ENCODE measurements at regions not wholly inside any gene's neighbourhood (a gene's known extent, or its start where the extent isn't known, plus 50 kb on each side); places are given as distances from the start of the nearest gene placed in this dataset.
"Not testable (repeated sequence)": the region's sequence is repeated elsewhere in the genome, so short reads cannot be mapped to it uniquely, and the experiment has no call there.

- no peak for DNase-seq (ENCODE audit: low spot score)
These were observed 208.7 kb downstream of the SOX2 start for GRCh38 chr3:181920409-181920808.

DNA sequence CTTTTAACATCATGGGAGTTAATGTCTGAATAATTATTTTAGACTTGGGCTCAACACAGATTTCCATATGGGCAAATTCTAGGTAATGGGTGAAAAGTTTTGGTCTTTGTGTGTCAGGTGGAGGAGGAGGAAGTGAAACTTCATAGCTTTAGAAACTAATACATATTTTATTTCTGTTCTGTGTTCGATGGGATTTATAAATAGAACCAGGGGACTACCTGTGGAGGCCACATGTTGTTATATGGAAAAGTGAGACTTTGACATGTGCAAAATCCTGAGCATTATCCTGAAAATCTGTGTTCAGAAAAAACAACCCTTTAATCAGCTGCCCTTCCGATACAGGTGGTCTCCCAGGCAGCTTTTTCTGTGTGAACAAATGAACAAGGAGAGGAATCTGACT is 209.5 kb downstream of the SOX2 start:
- DNase-seq (ENCODE audit: low spot score), result no peak

DNA sequence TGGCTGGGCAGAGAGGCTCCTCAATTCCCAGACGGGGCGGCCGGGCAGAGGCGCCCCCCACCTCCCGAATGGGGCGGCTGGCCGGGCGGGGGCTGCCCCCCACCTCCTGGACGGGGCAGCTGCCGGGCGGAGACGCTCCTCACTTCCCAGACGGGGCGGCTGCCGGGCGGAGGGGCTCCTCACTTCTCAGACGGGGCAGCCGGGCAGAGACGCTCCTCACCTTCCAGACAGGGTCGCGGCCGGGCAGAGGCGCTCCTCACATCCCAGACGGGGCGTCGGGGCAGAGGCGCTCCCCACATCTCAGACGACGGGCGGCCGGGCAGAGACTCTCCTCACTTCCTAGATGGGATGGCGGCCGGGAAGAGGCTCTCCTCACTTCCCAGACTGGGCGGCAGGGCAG is 214.1 kb downstream of the SOX2 start:
- DNase-seq (ENCODE audit: low spot score), result not testable (repeated sequence)

- no peak for DNase-seq (ENCODE audit: low spot score)
These were observed 217.8 kb downstream of the SOX2 start for GRCh38 chr3:181929501-181929900.

- no peak for DNase-seq (ENCODE audit: low spot score)
These were observed 218.4 kb downstream of the SOX2 start for GRCh38 chr3:181930105-181930504.

GRCh38 chr3:181932039-181932438 is 220.3 kb downstream of the SOX2 start:
- DNase-seq (ENCODE audit: low spot score), result no peak

GRCh38 chr3:181933052-181933618 is 221.4 kb downstream of the SOX2 start:
- no peak for DNase-seq (ENCODE audit: low spot score)

DNA sequence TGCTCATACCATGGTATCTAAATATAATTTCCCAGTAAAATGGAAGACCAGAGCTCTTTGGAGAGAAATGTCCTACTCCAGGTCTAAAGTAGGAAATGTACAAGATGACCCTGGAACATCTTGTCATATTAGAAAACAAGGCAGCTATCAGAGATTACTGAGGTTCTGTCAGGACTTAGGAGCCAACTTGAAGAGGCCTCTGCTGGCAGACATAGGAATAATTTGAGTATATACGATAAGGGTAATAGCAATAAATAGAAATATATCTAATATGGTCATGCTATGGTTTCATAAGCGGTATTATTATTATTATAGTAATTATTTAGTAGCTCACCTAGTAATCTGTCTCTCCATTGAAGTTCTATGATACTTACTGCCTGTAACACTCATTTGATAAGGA is 224.2 kb downstream of the SOX2 start:
- no peak for DNase-seq (ENCODE audit: low spot score)

GRCh38 chr3:181936774-181937173 is 225.0 kb downstream of the SOX2 start:
- DNase-seq (ENCODE audit: low spot score), result no peak

DNA sequence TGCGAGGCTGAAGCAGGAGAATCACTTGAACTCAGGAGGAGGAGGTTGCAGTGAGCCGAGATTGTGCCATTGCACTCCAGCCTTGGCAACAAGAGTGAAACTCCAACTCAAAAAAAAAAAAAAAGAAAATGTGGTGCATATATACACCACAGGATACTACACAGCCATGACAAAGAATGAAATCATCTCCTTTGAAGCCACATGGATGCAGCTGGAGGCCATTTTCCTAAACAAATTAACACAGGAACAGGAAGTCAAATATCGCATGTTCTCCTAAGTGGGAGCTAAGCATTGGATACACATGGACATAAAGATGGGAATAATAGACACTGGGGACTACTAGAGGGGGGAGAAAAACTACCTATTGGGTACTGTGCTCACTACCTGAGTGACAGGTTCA is 226.9 kb downstream of the SOX2 start:
- DNase-seq (ENCODE audit: low spot score), result peak; percentile 24

DNA sequence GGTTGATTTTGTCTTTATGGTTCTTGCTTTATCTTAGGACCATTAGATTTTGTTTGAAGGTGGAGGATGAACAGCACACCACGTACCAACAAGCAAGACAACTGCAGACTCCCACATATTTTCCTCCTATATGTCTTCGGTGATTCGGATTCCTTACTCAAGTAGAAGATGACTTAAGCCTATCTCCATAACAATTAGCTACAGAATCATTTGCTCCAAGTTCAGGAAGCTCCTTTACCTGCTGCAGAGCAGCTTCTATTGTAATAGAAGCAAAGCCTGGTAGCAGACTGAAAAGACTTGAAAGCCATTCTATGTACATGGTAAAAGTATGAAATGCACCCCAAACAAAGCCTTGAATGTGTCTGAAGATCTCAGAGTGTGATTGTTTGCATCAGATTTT is 229.0 kb downstream of the SOX2 start:
- DNase-seq (ENCODE audit: low spot score), result no peak

DNA sequence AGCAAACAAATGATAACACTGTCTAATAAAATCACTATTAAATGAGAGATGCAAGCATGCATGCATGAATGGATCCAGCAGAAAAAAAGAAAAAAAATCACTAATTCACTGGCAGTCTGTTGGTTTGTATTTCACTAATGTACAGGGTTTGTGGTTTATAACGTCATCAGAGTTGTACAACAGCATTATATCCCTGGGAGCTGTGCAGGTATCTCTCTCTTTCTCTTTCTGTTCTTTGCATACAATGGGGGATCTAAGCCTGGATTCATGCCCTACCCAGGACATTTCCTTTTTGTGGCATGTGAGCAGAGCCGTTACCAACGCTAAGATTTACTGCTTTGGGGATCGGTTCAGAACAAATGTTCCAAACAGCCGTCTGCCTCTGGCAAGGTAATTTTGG is 229.5 kb downstream of the SOX2 start:
- peak; percentile 26 for DNase-seq (ENCODE audit: low spot score)

GRCh38 chr3:181943285-181943684 is 231.6 kb downstream of the SOX2 start:
- DNase-seq (ENCODE audit: low spot score), result no peak

GRCh38 chr3:181947606-181948005 is 235.9 kb downstream of the SOX2 start:
- DNase-seq (ENCODE audit: low spot score), result no peak

GRCh38 chr3:181948286-181948685 is 236.6 kb downstream of the SOX2 start:
- DNase-seq (ENCODE audit: low spot score), result peak; percentile 18

GRCh38 chr3:181952221-181952620 is 240.5 kb downstream of the SOX2 start:
- DNase-seq (ENCODE audit: low spot score), result peak; percentile 12

- DNase-seq (ENCODE audit: low spot score), result no peak
These were observed 241.2 kb downstream of the SOX2 start for GRCh38 chr3:181952929-181953328.

GRCh38 chr3:181955566-181955965 is 243.8 kb downstream of the SOX2 start:
- no peak for DNase-seq (ENCODE audit: low spot score)

DNA sequence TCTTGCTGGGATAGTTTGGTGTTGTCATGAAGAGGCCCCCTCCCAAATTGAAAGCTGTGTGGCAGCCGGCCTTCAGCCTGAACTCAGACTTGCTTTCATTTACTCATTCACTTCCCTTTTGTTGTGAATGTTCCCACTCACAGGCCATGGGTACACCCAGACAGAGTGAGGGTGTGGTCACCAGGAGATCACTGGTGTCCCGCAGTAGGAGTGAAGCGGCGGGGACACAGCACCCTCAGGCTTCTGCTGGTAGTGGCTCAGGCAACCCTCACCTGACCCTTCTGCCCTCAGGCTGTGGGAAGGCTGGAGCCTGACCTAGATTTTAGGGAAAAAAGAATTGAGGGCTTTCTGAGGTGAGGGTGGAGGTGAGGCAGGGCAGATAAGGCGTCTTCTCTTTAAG is 244.4 kb downstream of the SOX2 start:
- DNase-seq (ENCODE audit: low spot score), result no peak

DNA sequence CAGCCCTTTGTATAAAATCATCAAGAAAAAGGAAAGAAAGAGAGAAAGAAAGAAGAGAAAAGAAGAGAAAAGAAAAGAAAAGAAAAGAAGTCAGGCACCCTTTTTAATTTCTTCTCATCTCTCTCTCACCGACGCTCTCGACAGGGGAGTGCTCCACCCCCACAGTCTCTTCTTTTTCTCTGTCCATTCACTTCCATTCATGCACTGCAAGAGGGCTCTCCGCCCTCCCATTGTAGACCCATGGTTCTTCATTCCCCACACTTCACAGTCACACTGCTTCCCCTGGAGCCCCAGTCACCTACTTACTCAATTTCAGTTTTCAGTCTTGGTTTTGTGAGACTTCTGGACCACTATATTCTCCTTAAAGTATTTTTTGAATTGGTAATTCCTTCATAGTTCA is 254.7 kb downstream of the SOX2 start:
- DNase-seq (ENCODE audit: low spot score), result no peak

- no peak for DNase-seq (ENCODE audit: low spot score)
These were observed 258.2 kb downstream of the SOX2 start for GRCh38 chr3:181969925-181970324.

DNA sequence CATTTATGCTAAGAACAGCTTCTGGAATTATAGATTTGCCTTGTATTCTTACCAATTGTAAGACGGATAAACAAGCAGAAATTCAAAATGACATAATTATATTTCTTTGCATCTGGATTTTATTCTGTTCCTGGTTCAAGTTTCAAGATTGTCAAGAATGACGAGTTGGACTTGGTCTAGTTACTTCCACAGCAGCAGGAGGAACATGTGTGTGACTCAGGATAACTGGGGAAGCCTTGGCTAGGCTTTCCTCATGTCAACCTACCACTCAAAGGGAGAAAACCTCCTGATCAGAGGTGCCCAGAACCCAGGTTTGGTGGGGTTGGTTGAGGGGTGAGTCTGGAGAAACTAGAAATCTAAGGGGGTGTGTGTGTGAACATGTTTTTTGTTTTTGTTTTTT is 259.7 kb downstream of the SOX2 start:
- no peak for DNase-seq (ENCODE audit: low spot score)

- no peak for DNase-seq (ENCODE audit: low spot score)
These were observed 262.5 kb downstream of the SOX2 start for GRCh38 chr3:181974198-181974597.

- DNase-seq (ENCODE audit: low spot score), result no peak
These were observed 264.8 kb downstream of the SOX2 start for GRCh38 chr3:181976526-181976925.

GRCh38 chr3:181985386-181985785 is 273.7 kb downstream of the SOX2 start:
- no peak for DNase-seq (ENCODE audit: low spot score)

Measured in H4 (cell line).